K562 (cell line): ENCODE measurements at regions not wholly inside any gene's neighbourhood (a gene's known extent, or its start where the extent isn't known, plus 50 kb on each side); places are given as distances from the start of the nearest gene placed in this dataset.
"Not testable (repeated sequence)": the region's sequence is repeated elsewhere in the genome, so short reads cannot be mapped to it uniquely, and the experiment has no call there.

Source experiments
- ATAC-seq: fragments of 200-7000 bp; cut with Tn5 transposase; 3 replicates; pipeline ENCODE4 v1.9.1; 2020; ENCODE audit warnings: moderate library complexity
- BruUV-seq: library from RNA; stranded (reverse); fragments of 400-500 nt; replicated peaks from 2 replicates; lab custom pipeline; 2021; lab: Mats Ljungman, UMichigan
- CTCF ChIA-PET: fragments of 300-600 bp; formaldehyde crosslinking; extraction: SDS; loops from one replicate; lab custom pipeline; 2021; ENCODE audit warnings: low intra/inter-chr PET ratio; lab: Yijun Ruan, JAX
- POLR2A ChIA-PET: fragments of 300-600, 350-650 bp; sonication (Branson Sonifier 250); formaldehyde crosslinking; extraction: SDS; loops from one replicate; lab custom pipeline; 2021; ENCODE audit warnings: antibody characterized with exemption, inconsistent platforms; lab: Yijun Ruan, JAX
- DNase-seq, 4 experiments: peaks; one replicate each; pipeline versions ENCODE4 v3.0.0 to v3.0.0-alpha.2; 2011 to 2018; ENCODE audit warnings: low spot score in 3 of 4, mixed read lengths in 3 of 4; ENCODE audit errors: extremely low read depth in 1 of 4
- FAIRE-seq: peaks from 2 replicates; lab custom pipeline; 2011; peaks lifted over from hg19 to GRCh38; lab: Jason Lieb, UNC
- H2AFZ ChIP-seq: 2 replicates; pipeline ENCODE4 v1.6.0; 2011; ENCODE audit warnings: low read depth, low read length, control low read depth, inconsistent platforms
- H3K27ac ChIP-seq: fragments of 200-600 bp; 3 replicates; pipeline ENCODE4 v1.8.0; 2011; ENCODE audit warnings: low read depth, mild to moderate bottlenecking, control low read depth, inconsistent platforms, low read length, moderate library complexity, mixed read lengths; ENCODE audit errors: extremely low read depth
- H3K27me3 ChIP-seq, 2 experiments: fragments of 300-600 bp in 1 of 2; 2 replicates in 1 of 2; 3 replicates in 1 of 2; pipeline versions ENCODE4 v1.6.0 to v1.8.0; 2011; ENCODE audit warnings: inconsistent platforms in 2 of 2, low read length in 2 of 2, mild to moderate bottlenecking in 1 of 2, mixed read lengths in 1 of 2, moderate library complexity in 1 of 2; ENCODE audit not compliant: control insufficient read depth in 2 of 2, insufficient read depth in 2 of 2
- H3K36me3 ChIP-seq: fragments of 300-600 bp; 3 replicates; pipeline ENCODE4 v1.8.0; 2011; ENCODE audit warnings: mild to moderate bottlenecking, low read length, inconsistent platforms; ENCODE audit not compliant: control insufficient read depth, insufficient read depth
- H3K4me1 ChIP-seq, 2 experiments: fragments of 200-600 bp in 1 of 2; replicated peaks in 1 of 2; 2 replicates in 1 of 2; 3 replicates in 1 of 2; pipeline versions ENCODE4 v1.5.1 to v1.8.0; 2011; ENCODE audit warnings: inconsistent platforms in 2 of 2, low read length in 2 of 2, mild to moderate bottlenecking in 1 of 2, mixed read lengths in 1 of 2, moderate library complexity in 1 of 2; ENCODE audit not compliant: control insufficient read depth in 2 of 2, insufficient read depth in 2 of 2
- H3K4me2 ChIP-seq: 2 replicates; pipeline ENCODE4 v1.6.1; 2011; ENCODE audit warnings: low read length, control low read depth, inconsistent platforms, mixed read lengths; ENCODE audit not compliant: insufficient read depth
- H3K4me3 ChIP-seq: fragments of 200-600 bp; sonication (generic), shearing (Covaris generic); 2 replicates; pipeline ENCODE4 v1.5.1; 2016; ENCODE audit warnings: control low read depth, inconsistent platforms
- H3K79me2 ChIP-seq: fragments of 200-600 bp; 3 replicates; pipeline ENCODE4 v1.8.0; 2011; ENCODE audit warnings: low read length, inconsistent platforms; ENCODE audit not compliant: control insufficient read depth, insufficient read depth
- H3K9ac ChIP-seq, 2 experiments: 2 replicates each; pipeline versions ENCODE4 v1.6.0 to v1.6.1; 2011; ENCODE audit warnings: low read depth in 2 of 2, low read length in 2 of 2, control low read depth in 1 of 2, inconsistent platforms in 1 of 2, mild to moderate bottlenecking in 1 of 2, mixed read lengths in 1 of 2; ENCODE audit not compliant: insufficient read depth in 1 of 2
- H3K9me1 ChIP-seq: one replicate; pipeline ENCODE4 v1.6.0; 2011; ENCODE audit warnings: inconsistent platforms, mild to moderate bottlenecking, low read length, moderate library complexity; ENCODE audit not compliant: control insufficient read depth, insufficient read depth
- H3K9me3 ChIP-seq: replicated peaks from 2 replicates; pipeline ENCODE4 v1.5.1; 2011; ENCODE audit warnings: low read depth, low read length, inconsistent platforms; ENCODE audit not compliant: control insufficient read depth, insufficient read depth
- H4K20me1 ChIP-seq: replicated peaks from 2 replicates; pipeline ENCODE4 v1.6.1; 2011; ENCODE audit warnings: low read length, inconsistent platforms, mixed read lengths; ENCODE audit not compliant: control insufficient read depth, insufficient read depth
- SMC3 ChIP-seq: conservative IDR thresholded peaks from 2 replicates; pipeline ENCODE4 v1.6.1; 2011; ENCODE audit warnings: low read depth, low read length, improper control_type of control experiment; ENCODE audit not compliant: insufficient read depth
- WGBS: fragments of 100-300 bp; shearing (Covaris generic); methylation state at CpG from one replicate; pipeline ENCODE4 v1.1.6; 2016; ENCODE audit warnings: low coverage, mixed read lengths; ENCODE audit not compliant: insufficient coverage; ENCODE audit errors: missing lambda C conversion rate; 5-methylcytosine and 5-hydroxymethylcytosine counted together
- in situ Hi-C: fragments of 300-500 bp; cut with MboI; formaldehyde crosslinking; loops from 4 replicates; pipeline ENCODE4 v1.15.0; 2018; ENCODE audit warnings: inconsistent platforms, mixed read lengths
- intact Hi-C: fragments of 100-400 bp; cut with micrococcal nuclease; formaldehyde crosslinking; loops from 2 replicates; pipeline ENCODE4 v1.14.2; 2022
- TF ChIP-seq, protein P1 (sequence below): IDR thresholded peaks from 2 replicates; pipeline ENCODE4 v1.6.1; 2011; ENCODE audit warnings: borderline replicate concordance, low read depth, mild to moderate bottlenecking, moderate library complexity, low read length; ENCODE audit not compliant: insufficient read depth, poor library complexity, severe bottlenecking
- TF ChIP-seq, protein P2 (sequence below), 3 experiments: IDR thresholded peaks in 2 of 3; conservative IDR thresholded peaks in 1 of 3; 2 replicates each; pipeline ENCODE4 v1.5.1; 2011 to 2012; ENCODE audit warnings: low read length in 3 of 3, mild to moderate bottlenecking in 3 of 3, control low read depth in 2 of 3, improper control_type of control experiment in 1 of 3, inconsistent platforms in 1 of 3, low read depth in 1 of 3, mixed read lengths in 1 of 3, moderate library complexity in 1 of 3; ENCODE audit not compliant: insufficient read depth in 2 of 3

DNA sequence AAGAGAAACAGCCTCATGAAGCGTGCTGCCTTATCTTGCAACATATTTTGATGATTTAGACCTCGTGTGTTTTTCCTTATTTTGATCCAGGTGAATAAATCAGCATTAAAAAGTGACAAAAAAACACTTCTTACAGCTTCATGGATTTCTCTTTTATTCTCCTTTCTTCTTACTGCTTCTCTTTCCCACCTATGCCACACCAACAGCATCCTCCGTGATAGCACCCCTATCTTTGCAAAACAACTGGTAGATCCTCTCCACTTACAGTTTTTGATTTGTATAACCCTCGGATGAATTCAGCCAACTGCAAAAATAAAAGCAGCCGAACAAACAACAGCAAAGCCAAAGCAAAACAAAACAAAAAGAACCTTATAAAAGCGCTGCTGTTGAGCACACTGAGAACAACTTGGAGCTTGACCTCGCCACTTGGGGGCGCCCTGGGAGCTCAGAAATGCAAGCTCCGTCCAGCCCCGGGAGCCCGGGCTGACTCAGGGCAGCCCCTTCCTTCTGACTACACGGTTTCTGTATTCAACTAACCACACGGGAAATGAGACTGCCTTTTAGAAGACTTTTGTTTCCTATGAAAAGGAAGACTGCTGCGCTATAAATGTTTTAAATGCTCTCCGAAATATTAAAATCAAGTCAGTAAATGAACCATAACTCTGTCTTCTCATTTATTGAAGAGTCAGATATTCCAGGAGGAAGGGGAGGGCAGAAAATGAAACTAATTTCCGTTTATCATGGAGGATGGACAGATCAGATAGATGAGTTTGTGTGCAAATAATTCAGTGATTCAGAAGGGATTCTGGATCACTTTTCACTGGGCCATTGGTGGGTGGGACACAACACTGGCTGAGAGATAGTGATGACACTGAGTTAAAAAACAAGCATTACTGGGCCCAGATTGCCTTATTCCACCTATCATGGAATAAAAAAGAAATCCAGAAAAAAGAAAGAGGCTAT lies 186.8 kb downstream of the ATP6V0E2 start:
- H3K9me1 ChIP-seq, in situ Hi-C loops: not testable (repeated sequence)
- peak; percentile 87 for FAIRE-seq

DNA sequence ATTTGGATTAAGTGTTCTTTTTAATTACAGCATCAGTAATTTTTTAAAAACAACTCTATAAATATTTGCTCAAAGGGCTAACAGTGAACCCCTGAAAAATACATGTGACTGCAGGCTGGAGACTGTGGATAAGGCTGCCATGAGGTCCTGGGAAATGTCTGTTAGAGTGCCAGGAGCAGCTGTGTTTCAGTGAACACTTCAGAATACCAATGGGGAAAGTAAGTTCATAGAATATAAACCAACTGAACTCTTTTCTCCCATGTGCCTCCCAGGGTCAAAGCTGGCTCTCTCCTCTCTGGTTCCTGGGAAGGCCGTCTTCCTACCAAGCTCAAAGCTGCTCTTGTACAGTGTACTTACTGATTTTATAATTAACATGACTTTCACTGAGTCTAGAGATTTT lies 189.4 kb downstream of the ATP6V0E2 start:
- in situ Hi-C loops, BruUV-seq, H3K27ac ChIP-seq, POLR2A ChIA-PET, H3K9me1 ChIP-seq, H3K4me2 ChIP-seq, FAIRE-seq, CTCF ChIA-PET, ATAC-seq, H3K27me3 ChIP-seq, H3K36me3 ChIP-seq, H3K9ac ChIP-seq, H4K20me1 ChIP-seq, DNase-seq, H3K9me3 ChIP-seq, H3K79me2 ChIP-seq, H3K4me3 ChIP-seq, intact Hi-C loops, H3K4me1 ChIP-seq, H2AFZ ChIP-seq: not testable (repeated sequence)
- 0% methylated on average over 1 of the region's 1 CpG for WGBS

More for the DNA sequence above, 186.8 kb downstream of the ATP6V0E2 start:
- DNase-seq, H3K4me1 ChIP-seq, H3K27me3 ChIP-seq, H3K36me3 ChIP-seq, H4K20me1 ChIP-seq, H3K9me3 ChIP-seq, CTCF ChIA-PET, H3K27ac ChIP-seq, intact Hi-C loops, H3K4me3 ChIP-seq, H3K79me2 ChIP-seq, H3K9ac ChIP-seq, H3K4me2 ChIP-seq, H2AFZ ChIP-seq, BruUV-seq, POLR2A ChIA-PET: not testable (repeated sequence)
- 3% methylated on average over 8 of the region's 16 CpGs for WGBS
- peak; percentile 100 for ATAC-seq
- TF ChIP-seq, protein P1, sequence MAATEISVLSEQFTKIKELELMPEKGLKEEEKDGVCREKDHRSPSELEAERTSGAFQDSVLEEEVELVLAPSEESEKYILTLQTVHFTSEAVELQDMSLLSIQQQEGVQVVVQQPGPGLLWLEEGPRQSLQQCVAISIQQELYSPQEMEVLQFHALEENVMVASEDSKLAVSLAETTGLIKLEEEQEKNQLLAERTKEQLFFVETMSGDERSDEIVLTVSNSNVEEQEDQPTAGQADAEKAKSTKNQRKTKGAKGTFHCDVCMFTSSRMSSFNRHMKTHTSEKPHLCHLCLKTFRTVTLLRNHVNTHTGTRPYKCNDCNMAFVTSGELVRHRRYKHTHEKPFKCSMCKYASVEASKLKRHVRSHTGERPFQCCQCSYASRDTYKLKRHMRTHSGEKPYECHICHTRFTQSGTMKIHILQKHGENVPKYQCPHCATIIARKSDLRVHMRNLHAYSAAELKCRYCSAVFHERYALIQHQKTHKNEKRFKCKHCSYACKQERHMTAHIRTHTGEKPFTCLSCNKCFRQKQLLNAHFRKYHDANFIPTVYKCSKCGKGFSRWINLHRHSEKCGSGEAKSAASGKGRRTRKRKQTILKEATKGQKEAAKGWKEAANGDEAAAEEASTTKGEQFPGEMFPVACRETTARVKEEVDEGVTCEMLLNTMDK, result peak; percentile 35
- TF ChIP-seq, protein P2, sequence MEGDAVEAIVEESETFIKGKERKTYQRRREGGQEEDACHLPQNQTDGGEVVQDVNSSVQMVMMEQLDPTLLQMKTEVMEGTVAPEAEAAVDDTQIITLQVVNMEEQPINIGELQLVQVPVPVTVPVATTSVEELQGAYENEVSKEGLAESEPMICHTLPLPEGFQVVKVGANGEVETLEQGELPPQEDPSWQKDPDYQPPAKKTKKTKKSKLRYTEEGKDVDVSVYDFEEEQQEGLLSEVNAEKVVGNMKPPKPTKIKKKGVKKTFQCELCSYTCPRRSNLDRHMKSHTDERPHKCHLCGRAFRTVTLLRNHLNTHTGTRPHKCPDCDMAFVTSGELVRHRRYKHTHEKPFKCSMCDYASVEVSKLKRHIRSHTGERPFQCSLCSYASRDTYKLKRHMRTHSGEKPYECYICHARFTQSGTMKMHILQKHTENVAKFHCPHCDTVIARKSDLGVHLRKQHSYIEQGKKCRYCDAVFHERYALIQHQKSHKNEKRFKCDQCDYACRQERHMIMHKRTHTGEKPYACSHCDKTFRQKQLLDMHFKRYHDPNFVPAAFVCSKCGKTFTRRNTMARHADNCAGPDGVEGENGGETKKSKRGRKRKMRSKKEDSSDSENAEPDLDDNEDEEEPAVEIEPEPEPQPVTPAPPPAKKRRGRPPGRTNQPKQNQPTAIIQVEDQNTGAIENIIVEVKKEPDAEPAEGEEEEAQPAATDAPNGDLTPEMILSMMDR (IDR thresholded peaks at IDR 0.05 in 2 of 3, conservative IDR thresholded peaks at IDR 0.05 in 1 of 3; ENCODE audit: insufficient read depth in 2 of 3, low read depth in 1 of 3, low read length in 3 of 3), result peak; percentile 37 to 43 (median 42); a peak in 4 of 6 replicates
- peak; percentile 28; the same call in 1 of the 2 replicates for TF ChIP-seq SMC3
